ENCODE measurements at regions not wholly inside any gene's neighbourhood (a gene's known extent, or its start where the extent isn't known, plus 50 kb on each side); places are given as distances from the start of the nearest gene placed in this dataset.

DNA sequence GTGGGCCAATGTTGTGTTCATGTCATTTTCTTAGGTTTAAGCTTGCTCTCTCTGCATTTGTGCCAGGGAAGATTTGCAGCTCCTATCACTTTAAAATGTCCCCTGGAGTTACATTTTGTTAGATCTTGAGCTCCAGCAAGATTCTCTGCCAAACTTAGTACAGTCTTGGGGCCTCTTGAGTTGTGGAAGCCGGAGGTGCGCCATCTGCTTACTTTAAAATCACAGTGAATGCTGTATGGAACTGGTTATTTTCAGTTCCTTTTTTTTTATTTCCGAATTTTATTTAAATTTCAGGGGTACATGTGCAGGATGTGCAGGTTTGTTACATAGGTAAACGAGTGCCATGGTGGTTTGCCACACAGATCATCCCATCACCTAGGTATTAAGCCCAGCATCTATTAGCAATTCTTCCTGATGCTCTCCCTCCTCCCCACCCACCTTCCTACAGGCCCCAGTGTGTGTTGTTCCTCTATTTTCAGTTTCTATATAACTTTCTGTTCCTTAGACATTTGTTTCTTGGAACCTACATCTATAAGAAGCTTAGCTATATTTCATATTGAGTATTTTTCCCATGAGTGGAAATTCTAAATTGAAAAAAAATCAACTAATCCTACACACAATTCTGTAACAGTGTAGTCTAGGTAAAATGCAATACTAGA is 114.4 kb upstream of the CREB5 start:
- TF ChIP-seq, protein P1, sequence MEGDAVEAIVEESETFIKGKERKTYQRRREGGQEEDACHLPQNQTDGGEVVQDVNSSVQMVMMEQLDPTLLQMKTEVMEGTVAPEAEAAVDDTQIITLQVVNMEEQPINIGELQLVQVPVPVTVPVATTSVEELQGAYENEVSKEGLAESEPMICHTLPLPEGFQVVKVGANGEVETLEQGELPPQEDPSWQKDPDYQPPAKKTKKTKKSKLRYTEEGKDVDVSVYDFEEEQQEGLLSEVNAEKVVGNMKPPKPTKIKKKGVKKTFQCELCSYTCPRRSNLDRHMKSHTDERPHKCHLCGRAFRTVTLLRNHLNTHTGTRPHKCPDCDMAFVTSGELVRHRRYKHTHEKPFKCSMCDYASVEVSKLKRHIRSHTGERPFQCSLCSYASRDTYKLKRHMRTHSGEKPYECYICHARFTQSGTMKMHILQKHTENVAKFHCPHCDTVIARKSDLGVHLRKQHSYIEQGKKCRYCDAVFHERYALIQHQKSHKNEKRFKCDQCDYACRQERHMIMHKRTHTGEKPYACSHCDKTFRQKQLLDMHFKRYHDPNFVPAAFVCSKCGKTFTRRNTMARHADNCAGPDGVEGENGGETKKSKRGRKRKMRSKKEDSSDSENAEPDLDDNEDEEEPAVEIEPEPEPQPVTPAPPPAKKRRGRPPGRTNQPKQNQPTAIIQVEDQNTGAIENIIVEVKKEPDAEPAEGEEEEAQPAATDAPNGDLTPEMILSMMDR (IDR thresholded peaks at IDR 0.05): no peak
- TF ChIP-seq POLR2A (IDR thresholded peaks at IDR 0.05) (no peak), POLR2AphosphoS5 (IDR thresholded peaks at IDR 0.05) (no peak)
